Pons (tissue), 1 donor: ENCODE measurements at regions not wholly inside any gene's neighbourhood (a gene's known extent, or its start where the extent isn't known, plus 50 kb on each side); places are given as distances from the start of the nearest gene placed in this dataset.
"Not testable (repeated sequence)": the region's sequence is repeated elsewhere in the genome, so short reads cannot be mapped to it uniquely, and the experiment has no call there.

Source experiments
- DNase-seq: peaks from one replicate; pipeline ENCODE4 v3.0.0-alpha.2; 2016; ENCODE audit warnings: low spot score

DNA sequence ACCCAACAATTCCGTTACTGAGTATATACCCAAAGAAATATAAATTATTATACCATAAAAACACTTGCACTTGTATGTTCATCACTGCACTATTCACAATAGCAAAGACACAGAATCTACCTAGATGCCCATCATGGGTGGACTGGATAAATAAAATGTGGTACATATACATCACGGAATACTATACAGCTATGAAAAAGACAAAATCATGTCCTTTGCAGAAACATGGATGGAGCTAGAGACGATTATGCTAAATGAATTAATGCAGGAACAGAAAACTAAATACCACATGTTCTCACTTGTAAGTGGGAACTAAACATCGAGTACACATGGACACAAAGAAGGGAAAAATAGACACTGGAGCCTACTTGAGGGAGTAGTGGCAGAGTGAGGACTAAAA, 185.3 kb downstream of the PYDC2 start:
- DNase-seq: no peak

DNA sequence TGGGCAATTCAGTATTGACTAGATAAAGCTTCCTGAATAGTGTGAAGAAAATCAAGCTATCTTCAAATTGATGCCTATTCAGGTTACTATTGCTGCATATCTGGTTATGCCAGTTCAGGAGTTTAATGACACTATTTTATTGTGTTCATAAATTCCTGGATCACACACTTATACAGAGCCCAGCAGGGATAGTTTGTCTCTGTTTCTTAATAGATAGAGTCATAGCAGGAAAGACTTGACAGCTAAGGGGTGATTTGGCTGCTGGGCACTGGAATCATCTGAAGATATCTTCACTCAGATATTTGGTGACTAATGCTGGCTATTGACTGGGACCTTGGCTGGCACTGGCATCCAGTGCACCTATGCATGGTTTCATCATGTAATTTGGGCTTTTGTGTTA, 187.8 kb downstream of the PYDC2 start:
- no peak for DNase-seq

DNA sequence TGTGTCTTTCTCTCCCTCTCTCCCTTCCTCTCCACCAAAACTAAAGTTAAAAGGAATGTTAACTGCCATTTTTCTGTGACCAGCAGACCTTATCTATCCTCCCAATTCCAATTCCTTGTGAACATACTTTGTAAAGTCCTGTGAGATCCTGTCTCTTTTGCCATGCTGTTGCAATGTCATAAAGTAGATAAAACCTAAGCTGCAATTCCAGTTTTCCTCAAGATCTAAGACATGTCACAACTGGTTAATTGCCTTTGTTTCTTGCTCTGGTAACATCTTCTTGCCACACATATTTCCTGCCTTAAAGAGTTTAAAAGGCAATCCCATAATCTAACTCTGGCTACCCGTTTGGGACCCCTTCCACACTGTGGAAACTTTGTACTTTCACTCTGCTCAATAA, 188.7 kb downstream of the PYDC2 start:
- no peak for DNase-seq

DNA sequence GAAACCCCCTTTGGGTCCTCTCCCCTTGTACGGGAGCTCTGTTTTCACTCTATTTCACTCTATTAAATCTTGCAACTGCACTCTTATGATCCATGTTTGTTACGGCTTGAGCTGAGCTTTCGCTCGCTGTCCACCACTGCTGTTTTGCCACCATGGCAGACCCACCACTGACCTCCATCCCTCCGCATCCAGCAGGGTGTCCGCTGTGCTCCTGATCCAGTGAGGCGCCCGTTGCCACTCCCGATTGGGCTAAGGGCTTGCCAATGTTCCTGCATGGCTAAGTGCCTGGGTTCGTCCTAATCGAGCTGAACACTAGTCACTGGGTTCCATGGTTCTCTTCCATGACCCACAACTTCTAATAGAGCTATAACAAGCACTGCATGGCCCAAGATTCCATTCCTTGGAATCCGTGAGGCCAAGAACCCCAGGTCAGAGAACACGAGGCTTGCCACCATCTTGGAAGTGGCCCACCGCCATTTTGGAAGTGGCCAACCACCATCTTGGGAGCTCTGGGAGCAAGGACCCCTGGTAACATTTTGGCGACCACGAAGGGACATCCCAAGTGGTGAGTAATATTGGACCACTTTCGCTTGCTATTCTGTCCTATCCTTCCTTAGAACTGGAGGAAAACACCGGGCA, 197.9 kb downstream of the PYDC2 start:
- DNase-seq: not testable (repeated sequence)

DNA sequence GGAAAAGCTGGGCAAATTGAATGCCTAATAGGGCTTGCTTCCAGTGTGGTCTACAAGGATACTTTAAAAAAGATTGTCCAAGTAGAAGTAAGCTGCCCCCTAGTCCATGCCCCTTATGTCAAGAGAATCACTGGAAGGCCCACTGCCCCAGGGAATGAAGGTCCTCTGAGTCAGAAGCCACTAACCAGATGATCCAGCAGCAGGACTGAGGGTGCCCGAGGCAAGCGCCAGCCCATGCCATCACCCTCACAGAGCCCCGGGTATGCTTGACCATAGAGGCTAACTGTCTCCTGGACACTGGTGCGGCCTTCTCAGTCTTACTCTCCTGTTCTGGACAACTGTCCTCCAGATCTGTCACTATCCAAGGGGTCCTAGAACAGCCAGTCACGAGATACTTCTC, 201.2 kb downstream of the PYDC2 start:
- DNase-seq: not testable (repeated sequence)

DNA sequence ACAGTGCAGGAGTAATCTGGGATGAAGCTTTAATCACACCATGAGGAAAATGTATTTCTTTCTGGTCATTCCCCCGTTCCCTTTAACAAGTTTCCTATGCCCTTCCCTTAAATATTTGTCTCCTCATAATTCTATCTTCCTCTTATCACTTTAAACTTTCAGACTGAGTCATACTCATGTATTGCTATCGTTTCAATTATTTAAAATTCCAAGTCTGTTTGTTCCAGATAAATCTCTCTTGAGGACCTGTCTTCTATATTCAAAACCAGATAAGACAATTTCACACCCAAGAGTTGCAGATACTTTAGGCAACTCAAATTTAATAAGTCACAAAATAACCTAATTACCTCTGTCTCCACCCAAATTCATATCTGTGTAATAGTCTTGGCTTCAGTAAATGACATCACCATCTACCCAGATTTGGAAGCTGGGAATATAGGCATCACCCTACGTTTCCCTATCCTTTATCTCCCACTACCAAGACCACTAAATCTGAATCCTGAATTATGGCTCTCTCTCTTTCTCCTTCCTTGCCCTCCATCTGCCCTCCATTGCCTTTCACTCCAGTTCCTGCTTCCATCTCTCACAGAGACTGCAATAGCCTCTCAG, 220.1 kb downstream of the PYDC2 start:
- DNase-seq: no peak

DNA sequence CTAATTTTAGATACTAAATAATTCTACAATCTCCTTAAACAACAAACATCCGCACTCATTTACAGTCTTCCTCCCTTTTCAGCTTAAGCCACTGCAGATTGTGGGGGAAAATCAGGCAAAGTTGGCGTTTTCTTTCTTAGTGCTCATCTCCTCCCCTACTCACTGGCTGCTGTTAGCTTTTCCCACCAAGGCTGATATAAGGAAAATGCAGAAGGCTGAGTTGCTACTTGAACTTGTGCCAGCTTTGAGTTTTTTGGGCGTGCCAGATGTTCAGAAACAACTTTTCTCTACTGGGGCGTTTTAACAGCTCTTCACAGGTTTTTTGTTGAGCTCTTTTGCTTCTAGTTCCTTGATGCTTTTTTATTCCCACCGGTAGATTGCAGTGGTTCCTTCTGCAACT, 222.0 kb downstream of the PYDC2 start:
- no peak for DNase-seq

DNA sequence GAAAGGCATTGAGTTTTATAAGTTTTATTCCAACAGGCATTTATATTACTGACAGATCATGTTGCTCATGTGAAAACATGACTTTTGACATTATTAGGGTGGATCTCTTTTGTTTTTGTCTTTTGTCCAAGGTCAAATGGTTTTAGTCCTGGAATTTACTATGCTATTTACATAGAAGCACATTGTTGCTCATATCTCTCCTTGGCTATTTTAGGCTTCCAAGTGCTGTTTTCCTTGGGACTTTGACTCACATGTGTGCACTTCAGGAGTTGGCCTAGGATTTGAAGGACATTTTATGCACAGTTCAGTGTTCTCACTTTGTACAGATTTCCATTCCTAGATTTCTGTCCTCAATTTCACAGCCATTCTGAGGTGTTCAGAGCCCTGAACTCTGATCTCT, 225.7 kb downstream of the PYDC2 start:
- DNase-seq: no peak

DNA sequence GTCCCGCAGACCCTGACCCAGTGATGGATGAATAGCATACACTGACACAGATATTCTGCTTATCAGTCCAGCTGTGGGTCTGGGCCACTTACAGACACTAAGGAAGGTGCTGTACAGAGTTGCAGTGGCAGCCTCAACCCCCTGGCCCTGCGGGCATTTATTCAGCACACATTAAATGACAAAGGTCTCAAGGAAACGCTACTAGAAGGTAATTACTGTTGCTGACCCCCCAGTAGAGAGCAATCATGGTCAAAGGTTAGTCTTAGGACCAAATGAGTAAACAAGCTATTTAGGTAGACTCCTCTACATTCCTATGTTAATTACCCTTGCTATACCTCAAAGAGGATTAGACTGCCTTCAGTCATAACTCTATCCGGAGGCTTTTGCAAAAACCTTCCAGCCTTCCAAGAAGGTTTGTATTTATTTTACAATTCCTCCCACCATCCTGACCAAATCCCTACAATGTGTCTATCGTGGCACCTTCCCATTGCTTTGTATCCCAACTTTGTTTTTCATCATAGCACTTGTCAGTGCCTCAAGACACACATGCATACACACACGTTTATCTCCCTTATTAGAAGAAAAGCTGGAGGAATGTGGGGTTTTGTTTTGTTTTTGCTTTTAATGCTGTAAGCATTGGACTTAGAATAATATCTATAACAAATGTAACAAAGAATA, 227.9 kb downstream of the PYDC2 start:
- no peak for DNase-seq

DNA sequence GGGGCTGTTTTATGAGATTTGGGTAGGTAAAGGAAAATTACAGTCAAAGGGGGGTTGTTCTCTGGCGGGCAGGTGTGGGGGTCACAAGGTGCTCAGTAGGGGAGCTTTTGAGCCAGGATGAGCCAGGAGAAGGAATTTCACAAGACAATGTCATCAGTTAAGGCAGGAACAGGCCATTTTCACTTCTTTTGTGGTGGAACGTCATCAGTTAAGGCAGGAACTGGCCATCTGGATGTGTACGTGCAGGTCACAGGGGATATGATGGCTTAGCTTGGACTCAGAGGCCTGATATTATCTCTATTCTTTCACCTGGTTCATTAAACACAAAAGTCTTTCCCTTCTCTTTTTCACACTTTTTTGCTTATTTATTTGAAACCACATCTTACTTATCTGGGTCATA, 230.2 kb downstream of the PYDC2 start:
- not testable (repeated sequence) for DNase-seq

DNA sequence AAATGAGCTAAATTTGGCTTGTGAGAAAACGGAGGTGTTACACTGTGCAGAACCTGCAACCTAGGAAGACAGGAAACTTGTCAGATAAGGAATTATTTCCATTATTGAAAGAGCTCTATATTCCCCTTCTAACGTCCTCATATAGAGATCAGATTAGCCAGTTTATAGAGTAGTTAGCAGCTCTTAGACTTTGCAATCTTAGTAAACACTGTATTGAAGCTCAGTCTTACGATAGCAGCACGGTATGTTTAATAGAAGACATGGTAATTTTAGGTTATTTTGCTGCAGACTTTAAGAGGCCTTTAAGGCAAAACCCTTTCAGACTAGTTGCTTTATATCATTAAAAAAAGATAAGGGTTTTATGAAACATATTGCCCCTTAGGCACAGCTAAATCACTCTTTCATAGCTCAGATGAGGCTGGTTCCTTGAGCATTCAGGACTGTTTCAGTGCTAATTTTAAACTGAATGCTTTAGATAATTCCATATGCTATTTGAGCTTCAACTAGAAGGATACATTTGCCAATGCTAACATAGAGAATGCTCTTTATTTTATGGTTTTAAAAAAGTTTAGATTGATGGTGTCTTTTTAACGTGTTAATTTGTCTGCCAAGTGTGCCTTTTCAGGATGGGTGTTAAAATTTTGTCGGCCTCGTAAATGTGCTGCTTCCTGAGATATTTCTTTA, 234.3 kb downstream of the PYDC2 start:
- no peak for DNase-seq

DNA sequence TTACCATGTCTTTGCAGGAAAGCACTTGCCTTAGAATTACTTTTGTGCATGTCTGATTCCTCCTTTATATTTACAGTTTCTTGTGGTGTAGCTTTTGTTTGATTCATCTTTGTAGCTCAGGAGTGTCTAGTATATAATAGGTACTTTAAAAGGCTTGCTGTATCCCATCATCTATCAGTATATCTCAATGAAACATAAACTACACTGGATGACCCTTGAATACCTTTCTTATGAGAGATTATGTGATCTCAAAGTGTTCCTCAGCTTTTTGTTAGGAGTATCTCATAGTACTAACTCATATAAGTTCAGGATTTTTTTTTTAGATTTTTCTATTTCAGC, 234.8 kb downstream of the PYDC2 start:
- no peak for DNase-seq

DNA sequence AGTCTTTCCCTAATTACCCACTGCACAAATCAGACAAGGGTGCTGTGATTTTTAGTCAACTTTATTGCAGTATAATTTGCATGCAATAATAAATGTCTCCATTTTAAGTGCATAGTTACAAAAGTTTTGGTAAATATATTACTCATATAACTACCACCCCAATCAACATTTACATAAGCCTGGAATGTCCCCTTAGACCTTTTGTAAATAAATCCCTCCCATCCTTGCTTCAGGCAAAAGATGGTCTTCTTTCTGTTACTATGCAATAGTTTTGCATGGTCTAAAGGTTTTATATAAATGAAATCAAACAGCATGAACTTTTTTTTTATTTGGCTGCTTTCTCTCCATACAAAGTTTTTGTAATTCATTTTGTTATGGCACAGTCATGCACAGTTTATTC, 235.4 kb downstream of the PYDC2 start:
- no peak for DNase-seq

DNA sequence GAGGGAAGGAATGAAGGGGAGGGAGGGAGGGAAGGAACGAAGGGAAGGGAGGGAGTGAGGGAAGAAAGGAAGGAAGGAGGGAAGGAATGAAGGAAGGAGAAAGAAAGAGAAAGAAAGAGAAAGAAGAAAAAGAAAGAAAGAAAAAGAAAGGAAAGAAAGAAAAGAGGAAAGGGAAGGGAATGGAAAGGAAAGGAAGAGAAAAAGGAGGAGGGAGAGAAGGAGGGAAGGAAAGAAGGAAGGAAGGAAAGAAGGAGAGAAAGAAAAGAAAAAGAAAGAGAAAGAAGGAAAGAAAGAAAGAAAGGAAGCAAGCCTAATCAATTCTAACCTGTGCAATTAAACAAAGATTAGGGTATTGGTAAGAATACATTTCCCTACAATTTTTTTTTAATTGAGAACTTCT, 238.6 kb downstream of the PYDC2 start:
- no peak for DNase-seq

DNA sequence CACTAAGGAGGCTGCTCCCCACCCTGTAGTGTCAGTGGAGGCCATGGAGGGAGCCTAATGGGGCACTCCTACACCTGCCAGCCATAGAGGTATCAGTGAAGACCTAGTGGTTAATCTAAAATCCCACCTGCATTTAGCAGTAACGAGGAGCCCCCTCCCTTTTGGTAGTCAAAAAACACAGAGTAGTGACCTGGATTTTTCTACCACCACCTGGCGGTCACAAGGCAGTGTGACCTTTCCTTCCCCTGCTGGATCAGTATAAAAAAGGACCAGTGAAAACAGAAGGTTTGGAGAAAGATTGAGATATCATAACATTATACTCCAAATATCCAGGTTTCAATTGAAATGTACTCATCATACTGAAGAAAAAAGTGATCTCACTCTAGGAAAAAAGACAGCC, 241.2 kb downstream of the PYDC2 start:
- DNase-seq: no peak

DNA sequence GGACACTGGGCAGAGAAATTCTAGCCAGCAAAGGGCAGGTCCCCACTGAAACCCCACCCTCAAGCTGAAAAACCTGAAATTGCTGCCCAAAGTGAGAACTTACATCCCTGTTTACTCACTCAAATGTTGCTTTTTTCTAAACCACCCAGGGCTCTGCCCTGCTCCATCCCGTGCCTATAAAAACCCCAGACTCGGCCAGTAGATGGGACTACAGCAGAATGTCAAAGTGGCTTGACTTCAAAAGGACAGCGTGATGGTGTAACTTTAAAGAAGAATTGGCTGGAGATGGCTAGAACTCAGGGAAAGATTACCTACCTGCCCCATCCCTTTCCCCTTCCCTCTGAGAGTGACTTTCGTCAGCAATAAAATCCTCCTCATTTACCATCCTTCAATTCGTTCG, 246.9 kb downstream of the PYDC2 start:
- no peak for DNase-seq

DNA sequence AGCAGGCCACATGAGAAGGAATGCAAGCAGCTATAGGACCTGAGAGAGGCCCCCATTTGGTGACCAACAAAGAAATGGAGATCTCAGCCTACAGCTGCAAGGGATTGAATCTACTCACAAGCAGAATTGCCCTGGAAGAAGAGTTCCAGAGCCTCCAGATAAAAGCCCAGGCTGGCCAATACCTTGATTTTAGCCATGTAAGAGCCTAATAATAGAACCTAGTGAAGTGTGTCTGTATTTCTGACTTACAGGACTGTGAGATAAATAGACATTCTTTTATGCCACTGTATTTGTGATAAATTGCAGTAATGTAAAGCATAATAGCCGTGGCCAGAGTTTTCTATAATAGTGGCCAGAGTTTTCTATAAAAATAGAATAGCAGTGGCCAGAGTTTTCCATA, 254.6 kb downstream of the PYDC2 start:
- no peak for DNase-seq

DNA sequence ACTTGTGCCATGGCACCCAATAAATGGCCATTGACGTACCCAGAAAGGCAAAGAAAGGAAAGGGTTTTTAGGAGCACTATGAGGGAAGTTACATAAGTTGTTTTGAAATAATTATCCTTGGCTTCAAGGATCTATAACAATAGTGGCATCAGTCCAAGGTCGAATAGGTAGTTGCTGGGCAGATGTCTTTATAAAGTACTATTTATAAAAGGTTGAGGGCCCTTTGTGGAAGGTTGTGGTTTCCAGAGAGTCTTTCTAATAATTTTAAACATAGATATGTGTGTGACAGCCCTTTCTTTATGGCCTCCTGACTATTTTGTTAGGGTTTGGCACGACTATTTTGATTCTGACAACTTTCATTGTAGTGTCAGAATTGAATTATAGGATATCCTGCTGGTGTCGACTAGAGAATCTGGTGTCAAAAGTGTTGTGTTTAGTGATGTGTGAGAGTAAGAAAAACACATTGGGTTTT, 260.5 kb downstream of the PYDC2 start:
- no peak for DNase-seq

DNA sequence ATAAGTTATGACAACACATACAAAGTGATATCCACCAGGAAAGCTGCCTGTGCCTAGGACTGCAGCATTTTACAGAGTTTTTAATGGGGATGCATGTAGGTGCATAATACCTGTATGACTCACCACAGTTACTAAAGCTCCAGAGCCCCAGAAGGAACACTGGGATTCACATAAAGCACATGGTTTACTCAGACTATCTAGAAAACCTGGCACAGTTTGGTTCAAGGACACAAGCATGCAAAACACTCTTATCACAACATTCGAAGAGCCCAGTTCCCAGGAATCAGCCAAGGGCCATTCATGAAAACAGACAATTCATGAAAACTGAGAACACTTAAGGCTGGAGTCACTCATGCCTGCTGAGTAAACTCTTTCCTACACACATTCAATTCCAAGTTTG, 261.0 kb downstream of the PYDC2 start:
- no peak for DNase-seq

DNA sequence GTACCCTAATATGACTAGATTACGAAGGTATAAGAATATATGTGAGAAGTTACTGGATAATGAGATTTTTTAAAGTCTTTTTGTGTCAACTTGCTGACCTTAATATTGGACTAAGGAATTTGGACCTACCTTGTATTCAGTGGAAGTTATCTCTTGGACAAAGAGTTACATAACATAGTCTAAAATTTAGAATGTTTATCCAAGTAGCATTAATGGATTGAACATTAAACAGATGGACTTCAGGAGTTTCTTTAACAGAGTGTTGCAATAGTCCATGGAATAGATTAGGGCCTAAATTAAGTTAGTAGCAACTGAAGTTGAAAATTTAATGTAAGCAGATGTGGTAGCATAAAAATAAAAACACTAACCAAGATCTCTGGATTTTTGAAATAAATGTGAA, 266.4 kb downstream of the PYDC2 start:
- no peak for DNase-seq

DNA sequence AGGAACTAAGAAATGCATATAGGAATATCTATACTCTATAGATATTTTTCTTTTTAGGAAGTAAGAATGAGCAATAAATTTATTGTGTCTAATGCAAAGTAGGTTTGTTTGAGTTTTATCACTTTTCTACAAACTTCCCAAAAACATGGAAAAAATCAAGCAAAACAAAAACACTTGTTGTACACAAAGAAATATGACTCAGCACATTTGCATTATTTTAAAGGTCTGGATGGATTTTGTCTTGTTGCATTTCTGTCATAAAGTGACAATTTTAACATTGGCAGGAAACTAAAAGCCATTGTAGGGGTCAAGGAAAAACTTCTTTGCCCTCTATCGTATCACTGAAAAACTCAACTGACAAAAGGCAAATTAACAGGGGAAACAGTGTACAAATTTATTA, 267.2 kb downstream of the PYDC2 start:
- no peak for DNase-seq

DNA sequence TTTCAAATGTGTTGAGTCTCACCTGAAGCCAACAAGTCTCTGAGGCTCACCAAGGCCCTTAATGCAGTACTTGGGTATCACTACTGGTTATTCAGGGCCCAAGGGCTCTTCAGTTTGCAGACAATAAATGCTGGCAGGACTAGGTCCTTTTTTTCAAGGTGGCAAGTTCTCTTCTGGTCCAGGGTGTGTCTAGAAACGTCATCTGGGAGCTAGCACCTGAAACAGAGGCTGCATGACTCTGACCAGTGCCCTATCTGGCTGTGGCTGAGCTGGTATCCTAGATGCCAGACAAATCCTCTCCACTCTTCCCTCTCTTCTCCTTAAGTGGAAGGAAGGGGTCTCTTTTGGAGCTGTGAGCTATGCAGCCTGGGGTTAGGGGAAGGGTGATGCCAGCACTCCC, 276.8 kb downstream of the PYDC2 start:
- DNase-seq: no peak

DNA sequence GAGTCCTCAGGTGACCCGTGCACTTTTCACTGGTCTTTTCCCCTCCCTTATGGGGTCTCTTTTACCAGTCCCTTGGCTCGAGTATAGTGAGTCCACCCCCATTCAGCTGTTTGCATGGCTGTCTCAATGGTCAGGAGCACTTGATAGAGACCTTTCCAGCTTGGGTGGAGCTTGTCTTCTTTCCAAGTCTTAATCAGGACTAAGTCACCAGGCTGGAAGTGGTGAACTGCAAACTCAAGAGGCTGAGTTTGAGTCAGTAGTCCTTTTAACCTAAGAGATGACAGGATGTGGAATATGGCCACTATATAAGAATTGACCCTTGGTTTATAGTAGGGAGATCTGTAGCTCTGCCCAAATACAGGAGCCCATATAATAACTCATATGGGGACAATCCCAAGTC, 279.7 kb downstream of the PYDC2 start:
- no peak for DNase-seq
